Esophagus muscularis mucosa (tissue), 3 donors: ENCODE measurements at regions not wholly inside any gene's neighbourhood (a gene's known extent, or its start where the extent isn't known, plus 50 kb on each side); places are given as distances from the start of the nearest gene placed in this dataset.

ENCODE experiments used
- POLR2A ChIP-seq: fragments of 450-650 bp; IDR thresholded peaks from one replicate; pipeline ENCODE4 v1.6.1; 2017; ENCODE audit warnings: antibody characterized with exemption, moderate library complexity, mild to moderate bottlenecking, low read depth
- POLR2AphosphoS5 ChIP-seq, 2 donors: sonication (generic); formaldehyde crosslinking; IDR thresholded peaks; one replicate each; pipeline ENCODE4 v1.6.1; 2017; ENCODE audit warnings: antibody characterized with exemption in 2 of 2
- TF ChIP-seq, protein P1 (sequence below), 3 experiments: fragments of 200-600 bp in 2 of 3; fragments of 450-650 bp in 1 of 3; sonication (generic) in 2 of 3; IDR thresholded peaks; one replicate each; pipeline ENCODE4 v1.5.1; 2017 to 2019; ENCODE audit warnings: antibody characterized with exemption in 3 of 3, mild to moderate bottlenecking in 2 of 3, moderate library complexity in 1 of 3

DNA sequence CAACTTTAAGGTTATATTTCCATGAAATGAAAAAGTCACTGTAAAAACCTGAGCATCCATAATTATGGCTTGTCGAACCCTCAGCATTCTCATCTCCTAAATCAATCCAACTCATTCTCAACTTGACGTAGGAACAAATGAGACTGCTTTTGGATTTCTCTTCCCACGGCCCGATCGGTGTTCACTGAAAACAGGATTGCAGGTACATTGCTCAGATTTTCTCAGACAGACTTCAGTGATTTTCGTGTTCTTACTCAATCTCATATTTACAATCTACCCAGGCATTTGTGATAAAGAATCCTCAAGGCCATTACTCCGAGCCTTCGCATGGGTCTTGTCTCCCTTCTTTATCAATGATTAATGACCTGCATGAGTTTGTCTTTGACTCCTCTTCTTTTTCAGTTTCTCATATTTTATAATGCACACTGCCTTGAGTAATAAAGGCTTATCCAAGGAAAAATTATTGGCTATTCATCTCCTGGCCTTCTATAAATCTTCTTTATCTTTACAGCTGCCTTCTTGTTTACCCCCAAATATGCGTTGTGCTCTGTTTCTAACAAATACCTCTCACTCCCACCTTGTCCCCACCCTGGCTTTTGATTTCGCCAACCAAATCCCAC lies 90.4 kb upstream of the MYO3A start:
- TF ChIP-seq, protein P1, sequence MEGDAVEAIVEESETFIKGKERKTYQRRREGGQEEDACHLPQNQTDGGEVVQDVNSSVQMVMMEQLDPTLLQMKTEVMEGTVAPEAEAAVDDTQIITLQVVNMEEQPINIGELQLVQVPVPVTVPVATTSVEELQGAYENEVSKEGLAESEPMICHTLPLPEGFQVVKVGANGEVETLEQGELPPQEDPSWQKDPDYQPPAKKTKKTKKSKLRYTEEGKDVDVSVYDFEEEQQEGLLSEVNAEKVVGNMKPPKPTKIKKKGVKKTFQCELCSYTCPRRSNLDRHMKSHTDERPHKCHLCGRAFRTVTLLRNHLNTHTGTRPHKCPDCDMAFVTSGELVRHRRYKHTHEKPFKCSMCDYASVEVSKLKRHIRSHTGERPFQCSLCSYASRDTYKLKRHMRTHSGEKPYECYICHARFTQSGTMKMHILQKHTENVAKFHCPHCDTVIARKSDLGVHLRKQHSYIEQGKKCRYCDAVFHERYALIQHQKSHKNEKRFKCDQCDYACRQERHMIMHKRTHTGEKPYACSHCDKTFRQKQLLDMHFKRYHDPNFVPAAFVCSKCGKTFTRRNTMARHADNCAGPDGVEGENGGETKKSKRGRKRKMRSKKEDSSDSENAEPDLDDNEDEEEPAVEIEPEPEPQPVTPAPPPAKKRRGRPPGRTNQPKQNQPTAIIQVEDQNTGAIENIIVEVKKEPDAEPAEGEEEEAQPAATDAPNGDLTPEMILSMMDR (IDR thresholded peaks at IDR 0.05), result no peak
- TF ChIP-seq POLR2A (no peak), POLR2AphosphoS5 (IDR thresholded peaks at IDR 0.05) (no peak)
